Daoy (cell line): ENCODE measurements at regions not wholly inside any gene's neighbourhood (a gene's known extent, or its start where the extent isn't known, plus 50 kb on each side); places are given as distances from the start of the nearest gene placed in this dataset.
"Not testable (repeated sequence)": the region's sequence is repeated elsewhere in the genome, so short reads cannot be mapped to it uniquely, and the experiment has no call there.

Experiments used
- DNase-seq: peaks from one replicate; pipeline ENCODE4 v3.0.0-alpha.2; 2015; ENCODE audit warnings: low read depth

DNA sequence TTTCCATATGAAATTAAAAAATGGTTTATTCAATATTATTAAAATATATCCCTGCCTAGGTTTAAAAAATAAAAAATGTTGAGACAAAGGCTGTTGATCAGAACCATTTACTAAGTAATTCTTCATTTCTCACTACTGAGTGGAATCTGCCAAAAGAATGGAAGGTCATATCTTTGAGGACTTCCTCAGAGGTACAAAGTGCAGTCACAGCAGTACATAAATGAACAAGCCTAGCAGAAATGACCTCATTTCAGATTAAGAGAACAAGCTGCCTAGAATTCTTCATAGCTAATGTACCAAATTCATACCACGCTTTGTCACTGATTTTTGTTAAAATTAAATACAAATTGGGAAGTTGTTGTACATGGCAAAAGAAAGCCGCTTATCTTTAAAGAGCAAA is 318.9 kb upstream of the TFPI start:
- DNase-seq, result no peak

DNA sequence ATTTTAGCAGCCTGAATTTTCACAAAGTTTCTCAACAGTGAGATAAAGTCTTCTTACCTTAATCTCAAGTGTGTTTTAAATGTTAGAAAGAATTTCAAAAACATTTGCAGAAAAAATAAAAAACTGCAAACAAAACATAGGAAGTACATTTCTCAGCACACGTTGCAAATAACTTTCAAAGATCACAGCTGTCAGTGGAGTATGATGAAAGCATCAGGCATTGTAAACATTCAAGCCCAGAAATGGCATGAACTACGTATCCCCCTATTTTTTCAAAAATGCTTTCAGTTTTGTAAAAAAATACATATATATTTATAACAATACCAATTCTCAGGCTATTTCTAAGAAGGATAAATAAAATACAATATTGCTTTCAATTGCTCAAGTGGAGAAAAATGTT is 320.6 kb upstream of the TFPI start:
- no peak for DNase-seq

DNA sequence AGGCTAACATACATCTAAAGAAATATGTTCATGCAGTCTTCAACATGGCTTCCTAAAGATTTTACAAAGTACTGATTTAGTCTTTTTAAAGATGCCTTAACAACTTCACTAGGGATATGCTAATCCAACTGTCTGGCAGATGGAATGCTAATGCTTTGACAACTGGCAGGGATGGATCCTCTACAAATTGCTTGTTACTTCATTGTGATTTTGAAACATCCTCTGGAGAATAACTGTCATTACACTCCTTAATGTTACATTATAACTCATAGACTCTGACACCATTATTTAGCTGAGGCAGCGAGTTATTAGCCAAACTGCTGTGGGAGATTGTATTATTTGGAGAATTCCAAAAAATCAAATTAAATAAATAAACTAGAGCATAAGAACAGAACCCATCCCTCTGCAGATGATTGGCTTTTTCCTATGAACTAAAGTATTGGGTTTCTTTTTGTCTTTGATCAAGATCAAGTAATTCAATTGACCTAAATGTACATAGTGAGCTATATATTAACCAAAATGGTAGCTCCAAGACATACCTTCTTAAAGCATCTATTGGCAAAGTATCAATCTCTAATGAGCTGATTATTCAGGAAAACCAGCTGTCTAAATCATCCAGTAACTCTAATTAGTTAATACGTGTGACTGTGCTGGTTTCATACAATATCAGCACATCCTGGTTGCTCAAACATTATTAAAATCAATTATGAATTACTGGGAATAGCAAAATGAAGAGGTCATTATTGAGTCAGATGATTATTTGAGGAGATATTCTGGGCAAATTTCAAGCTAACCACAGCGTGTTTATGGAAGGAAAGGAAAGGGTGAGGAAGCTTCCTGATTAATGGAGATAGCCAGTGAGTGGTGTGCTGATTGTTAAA is 321.3 kb upstream of the TFPI start:
- no peak for DNase-seq

DNA sequence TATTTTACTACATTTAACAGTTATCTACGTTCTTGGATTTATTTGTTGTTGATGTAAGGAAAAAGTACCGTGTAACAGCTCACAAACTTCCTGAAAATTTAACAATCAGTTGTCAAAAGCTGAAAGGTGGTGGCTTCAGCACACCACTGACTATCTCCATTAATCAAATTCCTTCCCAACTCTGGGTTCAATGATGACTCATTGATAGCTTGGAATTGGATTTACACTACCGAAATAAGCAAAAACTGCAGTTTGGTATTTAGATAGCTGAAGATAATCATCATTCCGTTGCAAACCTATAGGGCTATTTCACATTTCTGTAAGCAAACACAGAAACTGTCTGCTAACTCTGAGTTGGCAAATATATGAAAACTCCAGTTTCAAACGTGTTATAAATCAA is 322.3 kb upstream of the TFPI start:
- DNase-seq, result no peak

DNA sequence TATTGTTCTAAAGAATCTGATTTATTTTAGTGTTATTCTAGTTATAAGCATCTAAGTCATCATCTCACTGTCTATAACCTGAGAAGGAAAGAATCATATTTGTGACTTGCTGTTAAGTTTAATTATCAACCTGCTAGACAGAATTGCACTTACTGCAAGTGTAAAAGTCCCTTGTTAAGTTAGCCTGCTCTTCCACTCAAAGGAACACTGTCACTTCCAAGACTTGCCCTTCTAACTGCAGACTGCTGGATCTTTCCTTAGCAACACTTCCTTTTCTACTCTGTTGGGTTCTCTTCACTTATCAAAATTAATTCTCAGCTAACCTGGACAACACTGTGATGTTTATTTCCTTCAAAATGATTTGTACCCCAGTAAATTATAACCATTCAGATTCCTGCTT is 323.2 kb upstream of the TFPI start:
- DNase-seq, result no peak

DNA sequence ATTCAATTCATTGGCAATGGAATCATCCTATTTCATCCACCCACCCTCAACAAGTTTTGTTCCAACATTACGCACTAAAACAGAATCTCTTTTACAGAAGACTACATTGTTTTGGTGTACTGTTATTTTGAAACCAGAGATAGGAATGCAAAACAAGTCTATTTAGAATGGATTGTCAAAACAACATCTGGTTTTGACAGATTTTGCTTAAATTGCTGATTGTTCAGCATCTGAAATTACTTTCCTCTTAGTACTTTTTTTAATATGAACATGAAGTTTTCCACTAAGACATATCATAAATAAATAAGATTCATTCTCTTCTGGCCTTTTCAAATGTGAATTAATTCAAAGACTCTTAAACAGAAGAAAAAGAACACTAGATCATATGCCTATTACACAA is 323.9 kb upstream of the TFPI start:
- no peak for DNase-seq

DNA sequence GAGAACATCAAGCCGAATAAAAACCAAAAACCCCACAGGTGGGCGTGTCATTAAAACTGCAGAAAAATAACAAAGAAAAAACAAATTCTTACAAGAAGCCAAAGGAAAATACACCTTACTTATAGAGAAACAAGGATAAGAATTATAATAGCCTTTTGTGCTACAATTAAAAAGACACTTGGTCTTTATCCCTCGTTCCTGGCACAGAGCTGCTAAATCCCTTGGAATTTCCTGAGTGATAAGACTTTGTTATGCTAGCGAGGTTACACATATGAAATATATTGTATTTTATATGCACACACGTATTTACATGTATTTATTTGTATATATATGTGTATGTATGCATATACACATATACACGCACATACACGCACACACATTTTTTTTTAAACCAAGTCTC is 325.3 kb upstream of the TFPI start:
- DNase-seq, result no peak

DNA sequence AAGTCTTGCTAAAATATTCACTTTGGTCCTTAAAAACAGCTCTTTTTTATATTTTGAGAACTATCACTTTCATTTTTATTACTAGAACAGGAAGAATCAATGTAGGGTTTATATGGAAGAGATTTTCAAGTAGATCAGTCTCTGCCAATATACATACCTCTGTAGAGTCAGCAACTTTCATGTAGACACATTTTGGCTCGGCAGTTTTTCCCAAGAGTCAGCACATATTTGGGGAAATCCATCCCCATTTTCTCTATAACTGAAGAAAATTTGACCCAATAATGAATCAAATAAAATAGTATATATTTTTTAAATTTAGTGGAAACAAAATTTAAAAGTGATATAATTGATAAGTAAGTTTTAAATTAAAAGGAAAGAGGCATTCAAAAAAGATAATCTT is 329.8 kb upstream of the TFPI start:
- DNase-seq, result no peak

DNA sequence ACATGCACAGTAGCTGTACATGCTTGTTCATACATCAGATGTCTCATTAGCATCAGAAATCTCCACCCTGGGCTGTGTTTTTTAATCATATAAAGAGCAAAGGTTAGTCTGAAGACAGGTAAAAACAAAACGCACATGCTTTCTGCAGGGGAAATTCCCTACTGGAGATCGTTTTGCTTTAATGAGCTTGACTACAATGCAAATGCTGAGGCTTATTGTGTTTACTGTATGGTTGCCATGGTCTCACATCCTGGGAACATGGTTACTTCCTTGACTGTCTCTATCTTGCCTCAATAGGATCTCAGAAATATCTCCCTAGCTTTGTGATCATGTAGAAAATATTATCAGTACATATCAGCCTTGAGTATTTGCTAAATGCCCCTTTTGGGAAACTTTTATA is 336.5 kb upstream of the TFPI start:
- DNase-seq, result no peak

DNA sequence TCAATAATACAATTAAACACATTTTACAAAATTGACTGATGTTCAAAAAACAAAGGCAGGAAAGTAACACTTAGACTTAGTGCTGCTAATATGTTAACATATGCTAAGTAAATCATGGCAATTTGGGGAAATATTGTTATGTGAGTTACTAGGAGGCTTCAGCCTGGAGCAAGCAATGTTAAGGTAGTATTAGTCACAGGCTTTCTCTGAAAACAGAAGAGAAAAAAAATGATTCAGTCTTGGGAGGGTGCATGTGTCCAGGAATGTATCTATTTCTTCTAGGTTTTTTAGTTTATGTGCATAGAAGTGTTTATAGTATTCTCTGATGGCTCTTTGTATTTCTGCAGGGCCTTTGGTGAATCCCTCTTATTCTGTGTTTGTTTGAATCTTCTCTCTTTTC is 345.8 kb upstream of the TFPI start:
- DNase-seq, result no peak

DNA sequence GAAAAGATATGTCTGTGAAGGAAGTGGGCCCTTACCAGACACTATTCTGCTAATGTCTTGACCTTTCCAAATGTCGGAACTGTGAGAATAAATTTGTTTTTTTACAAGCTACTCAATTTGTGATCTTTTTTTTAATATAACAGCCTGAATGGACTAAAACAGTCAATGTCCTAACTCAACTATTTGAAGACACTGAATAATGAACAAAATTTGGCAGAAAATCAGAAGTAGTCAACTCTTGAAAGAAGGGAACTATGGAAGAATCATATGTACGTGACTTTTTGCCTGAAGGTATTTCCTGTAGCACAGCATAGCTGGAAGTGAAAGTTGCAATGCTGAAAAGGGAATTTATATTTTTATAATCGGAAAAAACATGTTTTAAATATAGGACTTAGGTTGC is 351.8 kb upstream of the TFPI start:
- no peak for DNase-seq

DNA sequence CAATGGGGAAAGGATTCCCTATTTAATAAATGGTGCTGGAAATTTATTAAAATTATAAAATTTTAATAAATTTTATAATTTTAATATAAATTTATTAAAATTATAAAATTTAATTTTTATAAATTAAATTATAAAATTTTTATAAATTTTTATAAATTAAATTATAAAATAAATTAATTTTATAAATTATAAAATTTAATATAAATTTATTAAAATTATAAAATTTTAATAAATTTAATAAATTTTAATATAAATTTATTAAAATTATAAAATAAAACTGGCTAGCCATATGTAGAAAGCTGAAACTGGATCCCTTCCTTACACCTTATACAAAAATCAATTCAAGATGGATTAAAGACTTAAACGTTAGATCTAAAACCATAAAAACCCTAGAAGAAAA is 356.7 kb upstream of the TFPI start:
- DNase-seq, result not testable (repeated sequence)

DNA sequence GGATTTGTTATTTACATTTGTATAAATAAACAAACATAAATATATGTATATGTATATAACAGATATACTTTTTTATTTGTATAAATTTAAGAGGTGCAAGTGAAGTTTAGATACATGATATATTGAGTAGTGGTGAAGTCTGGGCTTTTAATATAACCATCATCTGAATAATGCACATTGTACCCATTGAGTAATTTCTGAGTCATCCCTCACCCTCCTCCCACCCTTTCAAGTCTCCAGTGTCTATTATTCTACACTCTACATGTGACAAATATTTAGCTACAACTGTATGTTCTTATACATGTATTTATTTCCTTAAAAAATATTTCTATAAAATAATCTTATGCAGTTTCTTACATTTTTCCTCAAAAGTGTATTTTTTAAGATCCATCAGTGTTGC is 358.7 kb upstream of the TFPI start:
- no peak for DNase-seq

DNA sequence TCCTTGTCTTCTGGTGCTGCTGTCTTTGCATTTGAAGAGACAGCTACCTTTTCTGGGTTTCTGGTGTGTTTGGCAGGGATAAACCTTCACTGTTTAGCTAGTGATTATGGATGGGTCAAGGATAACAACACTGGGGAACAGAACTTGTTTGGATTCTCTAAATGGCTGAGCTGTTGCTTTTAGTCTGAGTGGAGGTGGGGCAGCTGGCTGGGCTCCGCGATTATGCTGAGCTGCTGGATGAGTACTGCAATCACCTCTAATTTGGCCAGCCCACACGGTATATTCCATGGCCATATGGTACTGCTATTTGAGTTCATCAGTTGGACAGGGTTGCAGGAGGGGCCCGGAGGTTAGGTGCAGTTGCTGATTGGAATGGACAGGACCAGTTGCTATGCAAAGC is 361.6 kb upstream of the TFPI start:
- no peak for DNase-seq

DNA sequence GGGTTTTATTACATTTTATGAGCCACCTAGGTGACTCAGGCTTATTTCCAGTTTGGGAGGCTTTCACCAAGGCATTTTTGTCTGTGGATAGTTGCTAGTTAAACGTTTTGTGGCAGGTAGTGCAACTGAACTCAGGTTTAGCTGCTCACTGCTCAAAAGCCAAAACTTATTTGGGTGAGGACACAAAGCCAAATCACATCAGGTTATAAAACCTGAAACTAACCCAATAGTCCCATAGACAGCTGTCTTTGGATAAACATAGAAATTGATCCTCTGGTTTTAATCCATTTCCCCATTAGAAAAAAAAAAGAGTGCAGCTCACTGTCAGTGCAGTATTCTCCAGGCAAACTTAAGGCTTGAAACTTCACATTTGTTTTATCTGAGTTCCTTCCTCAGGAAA is 362.6 kb upstream of the TFPI start:
- DNase-seq, result no peak

DNA sequence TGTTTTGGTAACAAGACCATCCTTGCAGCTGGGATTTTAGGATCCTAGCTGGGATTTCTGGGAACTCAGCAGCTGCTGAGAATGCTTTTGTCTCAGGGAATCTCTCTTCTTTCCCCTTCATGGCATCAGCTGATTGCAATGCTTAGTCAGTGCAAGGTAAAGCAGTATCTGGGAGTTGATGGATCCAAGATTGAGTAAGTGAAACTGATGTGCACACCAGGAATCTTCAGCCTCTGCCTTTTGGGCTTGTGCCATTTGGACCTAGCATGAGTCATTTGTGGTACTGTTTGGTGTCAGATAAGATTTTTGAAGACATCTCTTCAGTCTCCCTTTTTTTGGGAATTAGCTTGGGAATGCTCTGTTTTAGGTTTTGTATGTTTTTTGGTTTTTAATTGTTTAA is 363.3 kb upstream of the TFPI start:
- DNase-seq, result peak; percentile 4

DNA sequence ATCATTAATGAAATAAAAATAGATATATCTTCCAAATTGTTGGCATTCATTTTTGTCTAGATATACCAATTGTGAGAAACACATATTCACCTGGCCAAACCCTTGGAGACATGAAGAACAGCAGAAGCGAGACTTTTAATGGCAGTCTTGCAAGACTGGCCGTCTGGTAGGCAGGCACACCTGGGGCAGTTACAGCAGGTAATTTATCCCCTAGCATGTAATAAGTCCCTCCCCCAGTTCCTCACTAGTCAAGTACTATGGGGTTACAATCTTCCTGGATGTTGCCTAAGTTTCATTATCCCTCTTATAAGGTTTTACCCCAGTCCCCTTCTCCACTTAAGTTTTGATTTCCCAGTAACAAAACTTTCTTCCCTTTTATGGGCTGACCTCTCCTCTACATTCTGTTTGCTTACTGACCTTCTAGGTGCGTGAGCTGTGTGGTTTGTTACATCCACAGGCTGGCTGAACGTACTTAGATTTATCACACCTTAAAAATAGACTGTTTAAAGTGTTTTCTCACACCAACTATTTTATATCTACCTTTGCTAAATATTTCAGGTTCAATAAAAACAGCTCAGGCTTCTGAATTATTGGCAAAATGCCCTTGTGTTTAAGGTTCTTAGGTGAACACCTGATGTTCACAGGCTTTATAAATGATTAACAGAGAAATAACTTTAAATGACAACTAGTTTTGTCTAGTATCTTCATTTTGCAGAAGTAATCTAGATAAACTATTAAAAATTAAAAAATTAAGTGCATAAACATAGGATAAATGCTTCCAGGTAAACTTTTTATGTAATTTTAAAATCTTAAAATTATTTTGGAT is 365.0 kb upstream of the TFPI start:
- DNase-seq, result no peak

DNA sequence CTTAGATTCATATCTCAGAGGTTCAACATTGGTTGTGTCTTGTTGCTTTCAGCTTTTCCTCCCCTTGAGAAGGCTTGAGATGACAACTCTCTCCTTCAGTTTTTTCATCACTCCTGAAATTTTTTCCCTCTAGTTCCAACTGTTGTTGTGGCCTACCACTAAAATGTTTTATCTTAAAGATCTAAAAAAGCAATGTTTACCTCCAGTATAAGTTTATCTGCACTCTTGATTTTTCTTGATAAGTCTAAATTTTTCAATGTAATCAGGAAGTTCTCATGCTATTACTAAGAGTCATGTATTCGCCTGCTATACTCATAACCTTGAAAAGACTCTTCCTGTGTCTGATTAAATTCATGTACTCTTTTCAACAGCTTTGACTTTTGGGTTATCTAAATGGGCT is 366.3 kb upstream of the TFPI start:
- no peak for DNase-seq

DNA sequence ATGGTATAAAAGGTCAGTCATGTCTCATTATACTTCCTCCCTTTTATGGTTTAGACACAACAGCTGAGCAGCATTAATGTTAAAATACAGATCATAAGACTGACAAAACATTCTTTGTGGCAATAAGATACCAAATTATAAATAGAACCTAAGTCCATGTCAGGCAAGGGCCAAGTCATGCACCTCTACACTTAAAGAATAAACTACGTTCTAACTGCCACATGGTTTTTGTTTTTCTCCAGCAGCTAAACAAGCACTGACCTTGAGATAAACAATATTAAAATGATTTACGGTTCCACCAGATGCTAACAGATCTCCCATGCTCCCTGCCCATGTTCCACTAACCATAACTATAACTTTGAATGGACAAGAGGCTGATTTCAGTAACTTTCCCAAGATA is 368.6 kb upstream of the TFPI start:
- DNase-seq, result no peak

DNA sequence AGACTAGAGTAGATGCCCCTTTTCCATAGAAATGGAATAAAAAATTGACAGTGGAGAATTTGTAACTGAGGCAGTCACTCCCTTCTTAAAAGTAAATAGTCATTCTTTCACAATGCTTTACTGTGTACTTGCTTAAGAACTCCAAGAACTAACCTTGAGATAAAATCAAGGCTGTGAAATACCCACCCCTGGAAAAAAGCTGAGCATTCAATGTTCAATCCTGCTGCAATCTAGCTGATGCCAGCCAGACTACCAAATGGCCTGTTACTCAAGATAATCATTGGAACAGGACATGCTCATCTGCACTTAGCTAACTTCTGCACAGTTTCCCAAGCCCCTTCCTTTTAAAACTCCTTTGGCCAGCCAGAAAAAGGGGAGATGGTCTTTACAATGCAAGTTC is 367.4 kb upstream of the GULP1 start:
- no peak for DNase-seq

DNA sequence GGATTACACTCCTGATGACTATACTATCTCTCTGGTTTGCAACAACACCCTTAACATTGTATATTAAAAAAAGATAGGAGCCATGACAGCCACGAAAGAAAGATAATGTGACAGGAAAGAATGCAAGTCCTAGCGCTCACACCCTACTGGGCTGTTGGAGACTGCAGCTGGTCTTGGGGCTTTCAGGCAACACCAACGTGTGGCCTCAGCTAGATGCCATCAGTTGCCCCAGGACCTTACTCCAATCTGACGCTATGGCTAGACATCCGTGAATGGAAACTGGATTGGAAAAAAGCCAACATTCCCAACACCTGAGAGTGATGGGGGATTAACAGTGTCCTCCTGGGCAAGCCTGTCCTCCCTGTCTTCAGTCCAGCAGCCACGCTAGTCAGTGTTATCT is 357.4 kb upstream of the GULP1 start:
- DNase-seq, result no peak

DNA sequence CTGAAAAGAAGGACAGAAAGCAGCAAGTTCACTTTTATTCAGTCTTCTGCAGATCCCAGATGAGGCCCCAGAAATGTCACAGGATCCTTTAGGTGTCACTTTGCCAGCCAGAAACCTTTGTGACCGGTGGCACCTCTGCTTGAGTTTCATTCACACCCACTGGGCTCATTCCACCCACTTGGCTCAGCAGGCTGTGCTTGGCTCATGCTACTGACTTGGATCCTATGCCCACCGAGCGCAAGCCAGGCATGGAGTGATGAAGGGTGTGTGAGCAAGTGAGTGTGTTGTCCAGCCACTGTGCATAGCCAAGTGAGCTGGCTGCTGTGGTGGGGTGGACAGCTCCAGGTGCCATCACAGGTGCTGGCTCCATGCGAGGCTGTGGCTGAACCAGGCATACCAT is 357.0 kb upstream of the GULP1 start:
- no peak for DNase-seq

DNA sequence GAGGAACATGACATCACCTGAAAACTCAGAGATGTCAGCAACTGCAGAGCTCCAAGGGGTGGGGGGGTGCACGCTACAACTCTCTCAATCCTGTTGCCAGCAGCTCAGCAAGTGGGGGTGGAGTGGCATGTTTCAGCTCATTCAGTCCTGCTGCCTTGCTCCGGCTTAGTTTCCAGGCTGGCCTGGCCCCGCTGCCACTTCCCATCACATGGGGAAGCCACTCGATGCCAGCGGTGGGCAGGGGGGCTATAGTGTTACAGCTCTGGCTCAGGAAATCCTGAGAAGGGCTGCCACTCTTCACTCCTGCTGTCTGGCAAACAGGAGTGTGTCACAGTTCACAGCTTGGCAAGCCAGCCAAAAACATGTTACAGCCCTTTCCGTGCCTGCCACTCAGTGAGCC is 356.5 kb upstream of the GULP1 start:
- DNase-seq, result no peak
